Suprapubic skin (tissue), 4 donors: ENCODE measurements at regions not wholly inside any gene's neighbourhood (a gene's known extent, or its start where the extent isn't known, plus 50 kb on each side); places are given as distances from the start of the nearest gene placed in this dataset.

Experiments used
- DNase-seq, 2 donors: peaks; one replicate each; pipeline ENCODE4 v3.0.0-alpha.2; 2019; ENCODE audit warnings: low spot score in 2 of 2
- H3K27ac ChIP-seq: fragments of 200-600 bp; sonication (generic); one replicate; pipeline ENCODE4 v1.5.1; 2019
- H3K27me3 ChIP-seq: fragments of 200-600 bp; sonication (generic); one replicate; pipeline ENCODE4 v1.5.1; 2019
- H3K36me3 ChIP-seq: fragments of 200-600 bp; sonication (generic); one replicate; pipeline ENCODE4 v1.5.1; 2019
- H3K4me1 ChIP-seq: fragments of 200-600 bp; sonication (generic); one replicate; pipeline ENCODE4 v1.5.1; 2019
- H3K4me3 ChIP-seq: fragments of 200-600 bp; sonication (generic); one replicate; pipeline ENCODE4 v1.5.1; 2019; ENCODE audit warnings: mild to moderate bottlenecking
- H3K9me3 ChIP-seq: fragments of 200-600 bp; sonication (generic); one replicate; pipeline ENCODE4 v1.5.1; 2019
- EP300 ChIP-seq: sonication (generic); formaldehyde crosslinking; IDR thresholded peaks from one replicate; pipeline ENCODE4 v1.6.1; 2017; ENCODE audit warnings: antibody characterized with exemption
- POLR2A ChIP-seq, 2 donors: fragments of 450-650 bp; IDR thresholded peaks; one replicate each; pipeline ENCODE4 v1.6.1; 2017; ENCODE audit warnings: antibody characterized with exemption in 2 of 2, mild to moderate bottlenecking in 2 of 2, moderate library complexity in 2 of 2
- POLR2AphosphoS5 ChIP-seq, 3 donors: sonication (generic); formaldehyde crosslinking; IDR thresholded peaks; one replicate each; pipeline ENCODE4 v1.6.1; 2017; ENCODE audit warnings: antibody characterized with exemption in 3 of 3
- WGBS: methylation state at CpG from one replicate; pipeline ENCODE4 v1.1.5; 2018; 5-methylcytosine and 5-hydroxymethylcytosine counted together
- TF ChIP-seq, protein P1 (sequence below), 2 donors: fragments of 200-600 bp in 1 of 2; fragments of 450-650 bp in 1 of 2; sonication (generic) in 1 of 2; IDR thresholded peaks; one replicate each; pipeline ENCODE4 v1.5.1; 2016 to 2019; ENCODE audit warnings: antibody characterized with exemption in 2 of 2, mild to moderate bottlenecking in 1 of 2, moderate library complexity in 1 of 2

- DNase-seq, result no peak
- Histone ChIP-seq H3K27ac (no peak overlapping the region), H3K4me1 (peaks cover 8% of the 10 kb centered on the region), H3K9me3 (no peaks in the 10 kb centered on the region), H3K36me3 (no peaks in the 10 kb centered on the region), H3K27me3 (no peaks in the 10 kb centered on the region), H3K4me3 (no peak overlapping the region)
- TF ChIP-seq POLR2A (IDR thresholded peaks at IDR 0.05) (no peak), EP300 (no peak), POLR2AphosphoS5 (IDR thresholded peaks at IDR 0.05) (no peak)
- TF ChIP-seq, protein P1, sequence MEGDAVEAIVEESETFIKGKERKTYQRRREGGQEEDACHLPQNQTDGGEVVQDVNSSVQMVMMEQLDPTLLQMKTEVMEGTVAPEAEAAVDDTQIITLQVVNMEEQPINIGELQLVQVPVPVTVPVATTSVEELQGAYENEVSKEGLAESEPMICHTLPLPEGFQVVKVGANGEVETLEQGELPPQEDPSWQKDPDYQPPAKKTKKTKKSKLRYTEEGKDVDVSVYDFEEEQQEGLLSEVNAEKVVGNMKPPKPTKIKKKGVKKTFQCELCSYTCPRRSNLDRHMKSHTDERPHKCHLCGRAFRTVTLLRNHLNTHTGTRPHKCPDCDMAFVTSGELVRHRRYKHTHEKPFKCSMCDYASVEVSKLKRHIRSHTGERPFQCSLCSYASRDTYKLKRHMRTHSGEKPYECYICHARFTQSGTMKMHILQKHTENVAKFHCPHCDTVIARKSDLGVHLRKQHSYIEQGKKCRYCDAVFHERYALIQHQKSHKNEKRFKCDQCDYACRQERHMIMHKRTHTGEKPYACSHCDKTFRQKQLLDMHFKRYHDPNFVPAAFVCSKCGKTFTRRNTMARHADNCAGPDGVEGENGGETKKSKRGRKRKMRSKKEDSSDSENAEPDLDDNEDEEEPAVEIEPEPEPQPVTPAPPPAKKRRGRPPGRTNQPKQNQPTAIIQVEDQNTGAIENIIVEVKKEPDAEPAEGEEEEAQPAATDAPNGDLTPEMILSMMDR (IDR thresholded peaks at IDR 0.05), result no peak
- whole genome bisulfite sequencing, result 47% methylated on average over 12 of the region's 12 CpGs
These were observed 71.9 kb upstream of the TNS3 start for GRCh38 chr7:47653550-47654411.

DNA sequence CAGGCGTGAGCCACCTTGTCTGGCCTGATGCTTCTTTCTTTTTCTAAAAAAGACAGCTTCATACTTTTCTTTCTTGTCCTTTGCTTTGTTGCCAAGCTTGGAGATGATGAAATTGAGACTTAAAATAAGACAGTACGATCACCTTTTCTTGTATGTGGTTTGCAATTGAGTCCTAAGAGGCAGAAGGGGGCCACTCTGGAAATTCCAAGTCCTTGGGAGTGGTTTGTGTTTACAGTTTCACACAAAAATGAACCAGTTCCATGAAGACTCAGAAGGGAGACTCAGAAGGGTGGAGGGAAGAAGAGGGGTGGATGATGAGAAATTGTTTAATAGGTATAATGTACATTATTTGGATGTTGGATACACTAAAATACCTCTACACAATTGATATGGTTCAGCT is 70.7 kb upstream of the TNS3 start:
- DNase-seq, result no peak
- Histone ChIP-seq H3K27ac (no peak overlapping the region), H3K4me1 (peaks cover 8% of the 10 kb centered on the region), H3K36me3 (no peaks in the 10 kb centered on the region), H3K27me3 (no peaks in the 10 kb centered on the region), H3K4me3 (no peak overlapping the region), H3K9me3 (no peaks in the 10 kb centered on the region)
- WGBS, result 89% methylated on average over 2 of the region's 2 CpGs
- TF ChIP-seq EP300 (no peak), POLR2AphosphoS5 (IDR thresholded peaks at IDR 0.05) (no peak), POLR2A (IDR thresholded peaks at IDR 0.05) (no peak)
- TF ChIP-seq, protein P1 (IDR thresholded peaks at IDR 0.05), result no peak

DNA sequence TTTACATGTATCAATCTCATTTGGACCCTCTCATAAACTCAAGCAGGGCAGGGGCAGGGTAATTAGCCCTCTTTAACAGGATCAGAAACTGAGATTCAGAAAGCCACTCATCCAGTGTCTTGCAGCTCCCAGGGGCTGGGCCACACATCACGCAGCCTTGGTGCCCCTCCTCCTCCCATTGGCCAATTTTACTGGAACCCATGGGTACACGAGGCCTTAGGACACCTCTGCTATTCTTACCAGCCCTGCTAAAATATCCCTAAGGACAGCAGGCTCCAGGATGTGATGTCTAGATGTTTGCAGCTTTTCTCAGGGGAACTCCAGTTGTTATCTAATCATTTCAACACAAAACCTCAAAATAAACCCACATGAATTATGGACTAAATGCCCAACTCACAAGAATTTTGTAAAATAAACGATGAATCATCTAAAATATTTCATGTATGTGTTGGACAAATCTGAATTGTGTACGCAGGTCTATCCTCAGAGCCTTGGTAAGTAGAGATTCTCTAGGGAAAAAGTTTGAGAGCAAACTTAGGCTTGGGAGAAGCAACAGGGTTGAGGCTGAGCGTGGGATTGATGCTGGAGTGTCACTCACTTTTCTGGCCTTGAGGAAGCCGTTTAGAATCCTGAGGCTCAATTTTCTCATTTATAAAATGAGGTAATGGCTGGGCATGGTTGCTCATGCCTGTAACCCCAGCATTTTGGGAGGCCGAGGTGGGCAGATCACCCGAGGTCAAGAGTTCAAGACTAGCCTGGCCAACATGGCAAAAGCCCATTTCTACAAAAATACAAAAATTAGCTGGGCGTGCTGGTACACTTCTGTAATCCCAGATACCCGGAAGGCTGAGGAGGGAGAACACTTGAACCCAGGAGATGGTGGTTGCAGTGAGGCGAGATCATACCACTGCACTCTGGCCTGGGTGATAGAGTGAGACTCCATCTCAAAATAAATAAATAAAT is 69.7 kb upstream of the TNS3 start:
- DNase-seq, result no peak
- H3K27ac ChIP-seq, result no peak overlapping the region
- peaks cover 8% of the 10 kb centered on the region for H3K4me1 ChIP-seq
- H3K9me3 ChIP-seq, result no peaks in the 10 kb centered on the region
- no peak overlapping the region for H3K4me3 ChIP-seq
- no peak for TF ChIP-seq POLR2A (IDR thresholded peaks at IDR 0.05)
- TF ChIP-seq EP300, result no peak
- no peak for TF ChIP-seq POLR2AphosphoS5 (IDR thresholded peaks at IDR 0.05)
- TF ChIP-seq, protein P1 (IDR thresholded peaks at IDR 0.05), result no peak
- no peaks in the 10 kb centered on the region for H3K27me3 ChIP-seq
- H3K36me3 ChIP-seq, result no peaks in the 10 kb centered on the region
- 85% methylated on average over 11 of the region's 11 CpGs for WGBS

DNA sequence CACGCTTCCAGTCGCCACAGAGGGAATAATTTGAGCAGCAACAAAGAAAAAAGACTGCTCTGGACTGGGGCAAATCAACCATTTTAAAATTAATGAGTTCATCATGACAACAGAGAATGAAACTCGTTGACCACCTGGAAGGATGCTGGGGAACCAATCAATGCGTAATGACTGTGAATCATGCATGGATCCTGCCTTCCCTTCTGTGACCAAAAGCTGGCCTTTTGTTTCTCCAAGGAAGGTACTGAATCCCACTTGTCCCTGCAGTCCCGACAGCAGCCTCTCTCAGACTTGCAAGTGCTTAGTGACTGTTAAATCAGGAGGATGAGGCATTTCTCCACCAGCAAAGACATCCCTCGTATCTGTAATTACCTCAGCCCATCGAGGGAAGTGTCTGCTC is 68.0 kb upstream of the TNS3 start:
- TF ChIP-seq EP300 (no peak), POLR2AphosphoS5 (IDR thresholded peaks at IDR 0.05) (no peak), POLR2A (IDR thresholded peaks at IDR 0.05) (no peak)
- TF ChIP-seq, protein P1 (IDR thresholded peaks at IDR 0.05), result no peak
- WGBS, result 92% methylated on average over 7 of the region's 7 CpGs
- no peak overlapping the region for H3K27ac ChIP-seq

More for the DNA sequence above, 68.0 kb upstream of the TNS3 start:
- Histone ChIP-seq H3K36me3 (no peaks in the 10 kb centered on the region), H3K27me3 (no peaks in the 10 kb centered on the region), H3K9me3 (no peaks in the 10 kb centered on the region), H3K4me3 (no peak overlapping the region), H3K4me1 (peaks cover 8% of the 10 kb centered on the region)
- no peak for DNase-seq
